Inflammatory macrophage treated with lipopolysaccharide for 1 hour (primary cell): ENCODE measurements at regions not wholly inside any gene's neighbourhood (a gene's known extent, or its start where the extent isn't known, plus 50 kb on each side); places are given as distances from the start of the nearest gene placed in this dataset.
"Not testable (repeated sequence)": the region's sequence is repeated elsewhere in the genome, so short reads cannot be mapped to it uniquely, and the experiment has no call there.

Experiments
- DNase-seq, 2 donors: peaks; one replicate each; pipeline ENCODE4 v3.0.0-alpha.2; 2020 to 2022

- peak in 1 of 2 donors; percentile 2 for DNase-seq
Observed at GRCh38 chr6:156687789-156688619, 89.2 kb upstream of the ARID1B start.

GRCh38 chr6:156686995-156687788, 90.0 kb upstream of the ARID1B start:
- peak; percentile 67 to 78 for DNase-seq

- DNase-seq: peak in 1 of 2 donors; percentile 17
Observed at GRCh38 chr6:156686301-156686994, 90.7 kb upstream of the ARID1B start.

GRCh38 chr6:156685823-156686222, 91.4 kb upstream of the ARID1B start:
- DNase-seq: no peak

GRCh38 chr6:156683821-156684220, 93.4 kb upstream of the ARID1B start:
- no peak for DNase-seq

DNA sequence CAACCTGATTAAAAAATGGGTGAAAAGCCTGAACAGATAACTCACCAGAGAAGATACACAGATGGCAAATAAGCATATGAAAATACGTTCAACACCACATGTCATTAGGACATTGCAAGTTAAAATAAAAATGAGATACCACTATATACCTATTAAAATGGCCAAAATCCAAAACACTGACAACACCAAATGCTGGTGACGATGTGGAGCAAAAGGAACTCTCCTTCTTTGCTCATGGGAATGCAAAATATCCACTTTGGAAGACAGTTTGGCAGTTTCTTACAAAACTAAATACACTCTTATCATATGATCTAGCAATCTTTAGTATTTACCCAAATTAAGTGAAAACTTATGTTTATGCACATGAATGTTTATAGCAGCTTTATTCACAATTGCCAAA, 100.5 kb upstream of the ARID1B start:
- no peak for DNase-seq

- DNase-seq: no peak
Observed at GRCh38 chr6:156674197-156674596, 103.0 kb upstream of the ARID1B start.

DNA sequence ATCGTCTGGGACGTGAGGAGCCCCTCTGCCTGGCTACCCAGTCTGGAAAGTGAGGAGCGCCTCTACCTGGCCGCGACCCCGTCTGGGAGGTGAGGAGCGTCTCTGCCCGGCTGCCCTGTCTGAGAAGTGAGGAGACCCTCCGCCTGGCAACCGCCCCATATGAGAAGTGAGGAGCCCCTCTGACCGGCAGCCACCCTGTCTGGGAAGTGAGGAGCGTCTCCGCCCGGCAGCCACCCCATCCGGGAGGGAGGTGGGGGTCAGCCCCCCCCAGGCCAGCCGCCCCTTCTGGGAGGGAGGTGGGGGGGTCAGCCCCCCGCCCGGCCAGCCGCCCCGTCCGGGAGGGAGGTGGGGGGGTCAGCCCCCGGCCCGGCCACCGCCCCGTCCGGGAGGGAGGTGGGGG, 107.1 kb upstream of the ARID1B start:
- DNase-seq: not testable (repeated sequence)

- no peak for DNase-seq
Observed at GRCh38 chr6:156662025-156662445, 115.1 kb upstream of the ARID1B start.

DNA sequence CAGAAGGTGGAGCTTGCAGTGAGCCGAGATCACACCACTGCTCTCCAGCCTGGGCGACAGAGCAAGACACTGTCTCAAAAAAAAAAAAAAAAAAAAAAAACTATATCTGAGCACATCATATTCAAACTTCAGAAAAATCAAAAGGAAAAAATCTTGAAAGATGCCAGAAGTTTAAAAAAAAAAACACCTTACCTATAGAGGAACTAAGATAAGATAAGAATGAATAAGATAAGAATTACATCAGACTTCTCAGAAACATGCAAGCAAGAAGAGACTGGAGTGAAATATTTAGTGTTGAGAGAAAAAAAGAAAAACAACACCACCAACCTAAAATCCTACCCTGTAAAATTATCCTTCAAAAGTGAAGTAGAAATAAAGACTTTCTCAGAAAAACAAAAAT, 116.8 kb upstream of the ARID1B start:
- DNase-seq: no peak

- no peak for DNase-seq
Observed at GRCh38 chr6:156659822-156660198, 117.4 kb upstream of the ARID1B start.

GRCh38 chr6:156658966-156659821, 118.0 kb upstream of the ARID1B start:
- no peak for DNase-seq

- DNase-seq: no peak
Observed at GRCh38 chr6:156658186-156658965, 118.8 kb upstream of the ARID1B start.

DNA sequence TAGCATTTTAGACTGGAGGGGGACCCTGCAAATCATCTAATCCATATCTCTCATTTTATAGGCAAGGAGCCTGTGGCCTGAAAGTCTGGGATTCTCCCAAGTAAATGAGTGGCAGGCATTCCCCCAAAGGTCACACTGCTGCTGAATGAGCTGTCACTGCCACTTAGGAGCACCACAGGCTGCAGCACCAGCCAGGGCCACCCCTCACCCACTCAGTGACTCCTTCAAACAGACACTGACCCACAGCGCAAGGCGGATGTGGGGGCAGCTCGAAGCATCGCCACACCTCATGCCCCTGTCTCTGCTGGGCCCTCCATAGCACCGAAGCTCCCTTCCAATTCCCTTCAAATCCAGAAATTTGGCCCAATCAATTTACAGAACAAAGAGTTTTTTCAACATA, 119.9 kb upstream of the ARID1B start:
- no peak for DNase-seq

- no peak for DNase-seq
Observed at GRCh38 chr6:156654919-156655918, 122.0 kb upstream of the ARID1B start.

GRCh38 chr6:156652231-156652750, 124.9 kb upstream of the ARID1B start:
- DNase-seq: no peak

DNA sequence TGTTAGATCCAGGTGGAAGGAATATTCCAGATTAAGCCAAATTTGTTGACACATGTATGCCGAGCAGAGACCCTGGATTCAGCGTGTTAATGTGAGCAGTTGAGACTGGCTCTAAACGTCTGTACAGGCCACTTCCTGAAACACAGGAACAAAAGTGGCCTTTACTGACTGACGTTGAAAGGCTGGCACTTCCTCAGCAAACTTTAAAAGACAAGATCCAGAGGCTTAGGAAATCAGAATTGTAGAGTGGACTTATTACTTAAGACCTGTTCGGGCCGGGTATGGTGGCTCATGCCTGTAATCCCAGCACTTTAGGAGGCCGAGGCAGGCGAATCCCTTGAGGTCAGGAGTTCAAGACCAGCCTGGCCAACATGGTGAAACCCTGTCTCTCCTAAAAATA, 125.7 kb upstream of the ARID1B start:
- peak in 1 of 2 donors; percentile 10 for DNase-seq

DNA sequence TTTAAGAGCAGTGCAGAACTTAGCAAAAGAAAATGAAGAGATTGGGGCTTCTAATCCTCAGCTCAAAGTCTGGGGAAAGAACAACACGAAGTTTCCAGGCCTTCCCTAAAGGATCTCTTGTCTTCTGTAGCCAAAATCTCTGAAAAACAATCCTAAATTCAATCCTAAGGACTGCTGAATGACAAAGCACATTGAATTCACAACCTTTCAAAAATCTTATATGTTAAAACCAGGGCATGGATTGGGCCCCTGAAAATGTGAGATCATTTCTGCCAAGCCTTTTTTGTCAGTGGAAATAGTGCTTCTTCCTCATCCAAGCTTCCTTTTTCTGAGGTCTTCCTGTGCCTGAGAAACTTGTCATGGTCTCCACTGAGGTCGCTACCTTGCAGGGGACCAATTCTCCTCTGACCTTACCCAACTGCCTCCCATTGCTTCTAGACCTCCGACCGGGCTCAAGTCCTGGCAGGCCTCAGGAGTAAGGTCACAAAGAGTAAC, 126.2 kb upstream of the ARID1B start:
- DNase-seq: peak in 1 of 2 donors; percentile 11

DNA sequence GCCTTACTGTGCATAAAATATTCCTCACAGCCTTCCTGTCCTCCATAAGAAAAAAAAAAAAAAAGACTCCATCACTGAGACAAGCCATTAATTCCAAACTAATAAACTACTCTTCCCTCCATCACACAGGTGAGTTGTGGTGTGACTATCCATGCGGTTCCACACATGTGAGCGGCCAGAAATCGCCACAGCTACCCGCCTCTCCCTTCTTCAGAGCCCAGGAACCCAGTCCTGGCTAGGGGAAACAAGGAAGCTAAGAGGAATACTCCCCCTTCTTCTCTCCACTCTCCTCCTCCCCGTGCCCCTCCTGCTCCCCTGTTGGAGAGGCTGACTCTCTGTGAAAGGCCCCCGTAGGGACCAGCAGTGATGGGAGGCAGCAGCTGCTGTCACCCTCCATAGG, 128.6 kb upstream of the ARID1B start:
- DNase-seq: no peak

GRCh38 chr6:156647991-156648390, 129.2 kb upstream of the ARID1B start:
- DNase-seq: no peak
